Endothelial cell of umbilical vein (primary cell): ENCODE measurements at regions not wholly inside any gene's neighbourhood (a gene's known extent, or its start where the extent isn't known, plus 50 kb on each side); places are given as distances from the start of the nearest gene placed in this dataset.

Source experiments
- BruUV-seq: library from RNA; stranded (reverse); fragments of 400-500 nt; replicated peaks from 2 replicates; lab custom pipeline; 2021; lab: Mats Ljungman, UMichigan
- CTCF ChIA-PET: fragments of 300-600, 350-600 bp; sonication (Branson Sonifier 250); formaldehyde crosslinking; loops from one replicate; lab custom pipeline; 2021; ENCODE audit warnings: antibody characterized with exemption, inconsistent platforms; lab: Charles Lee
- POLR2A ChIA-PET: fragments of 300-600, 350-600 bp; sonication (Branson Sonifier 250); formaldehyde crosslinking; loops from one replicate; lab custom pipeline; 2021; ENCODE audit warnings: antibody characterized with exemption, inconsistent platforms; lab: Charles Lee
- DNase-seq: peaks from one replicate; pipeline ENCODE4 v3.0.0-alpha.2; 2011; ENCODE audit warnings: low read depth, low spot score
- FAIRE-seq: peaks from 2 replicates; lab custom pipeline; 2011; peaks lifted over from hg19 to GRCh38; lab: Jason Lieb, UNC
- H2AFZ ChIP-seq: 2 replicates; pipeline ENCODE4 v1.6.0; 2012; ENCODE audit warnings: low read depth, low read length, control low read depth, inconsistent platforms
- H3K27ac ChIP-seq: 2 replicates; pipeline ENCODE4 v1.5.1; 2011; ENCODE audit warnings: low read depth, mild to moderate bottlenecking, control low read depth, low read length, moderate library complexity; ENCODE audit not compliant: insufficient read depth
- H3K27me3 ChIP-seq, 2 experiments: 2 replicates each; pipeline versions ENCODE4 v1.6.0 to v1.6.1; 2011; ENCODE audit warnings: low read length in 2 of 2, mixed read lengths in 1 of 2; ENCODE audit not compliant: control insufficient read depth in 2 of 2, insufficient read depth in 2 of 2
- H3K36me3 ChIP-seq, 2 experiments: 2 replicates in 1 of 2; 3 replicates in 1 of 2; pipeline ENCODE4 v1.5.1; 2011; ENCODE audit warnings: low read length in 2 of 2, mild to moderate bottlenecking in 1 of 2, moderate library complexity in 1 of 2; ENCODE audit not compliant: control insufficient read depth in 2 of 2, insufficient read depth in 2 of 2; ENCODE audit errors: extremely low read depth in 1 of 2
- H3K4me1 ChIP-seq: 3 replicates; pipeline ENCODE4 v1.5.1; 2011; ENCODE audit warnings: mild to moderate bottlenecking, low read length; ENCODE audit not compliant: control insufficient read depth, insufficient read depth; ENCODE audit errors: extremely low read depth
- H3K4me2 ChIP-seq: 2 replicates; pipeline ENCODE4 v1.6.1; 2011; ENCODE audit warnings: low read length, control low read depth, mixed read lengths; ENCODE audit not compliant: insufficient read depth
- H3K4me3 ChIP-seq, 3 experiments: fragments of 200-600 bp in 1 of 3; sonication (generic), shearing (Covaris generic) in 1 of 3; replicated peaks in 1 of 3; 2 replicates each; pipeline ENCODE4 v1.5.1; 2011 to 2016; ENCODE audit warnings: control low read depth in 3 of 3, low read length in 3 of 3, mild to moderate bottlenecking in 2 of 3, inconsistent platforms in 1 of 3, low read depth in 1 of 3, moderate library complexity in 1 of 3; ENCODE audit not compliant: insufficient read depth in 1 of 3
- H3K79me2 ChIP-seq: 2 replicates; pipeline ENCODE4 v1.6.0; 2012; ENCODE audit warnings: low read length, inconsistent platforms; ENCODE audit not compliant: control insufficient read depth, insufficient read depth
- H3K9ac ChIP-seq: replicated peaks from 2 replicates; pipeline ENCODE3; 2011; ENCODE audit warnings: low read length, control low read depth; ENCODE audit not compliant: insufficient read depth; ENCODE audit errors: extremely low read depth
- H3K9me1 ChIP-seq: replicated peaks from 3 replicates; pipeline ENCODE4 v1.6.0; 2011; ENCODE audit warnings: mild to moderate bottlenecking, low read length; ENCODE audit not compliant: control insufficient read depth, insufficient read depth; ENCODE audit errors: extremely low read depth
- H3K9me3 ChIP-seq: replicated peaks from 2 replicates; pipeline ENCODE4 v1.5.1; 2012; ENCODE audit warnings: low read length, inconsistent platforms; ENCODE audit not compliant: control insufficient read depth, insufficient read depth
- H4K20me1 ChIP-seq: replicated peaks from 2 replicates; pipeline ENCODE3; 2011; ENCODE audit warnings: mild to moderate bottlenecking, low read length; ENCODE audit not compliant: control insufficient read depth, insufficient read depth; ENCODE audit errors: extremely low read depth
- CTCF ChIP-seq, 2 donors: IDR thresholded peaks; 1 replicate in 1 of 2; 2 replicates in 1 of 2; pipeline ENCODE4 v1.5.1; 2011; ENCODE audit warnings: low read length in 2 of 2, mild to moderate bottlenecking in 2 of 2, moderate library complexity in 2 of 2, control low read depth in 1 of 2, inconsistent platforms in 1 of 2, low read depth in 1 of 2; ENCODE audit not compliant: insufficient read depth in 1 of 2; ENCODE audit errors: extremely low read depth in 1 of 2
- EZH2 ChIP-seq: IDR thresholded peaks from 2 replicates; pipeline ENCODE4 v1.6.1; 2012; ENCODE audit warnings: borderline replicate concordance, low read depth, mild to moderate bottlenecking, moderate library complexity, low read length, inconsistent platforms; ENCODE audit not compliant: severe bottlenecking
- FOS ChIP-seq: IDR thresholded peaks from 2 replicates; pipeline ENCODE4 v1.6.1; 2011; ENCODE audit warnings: mild to moderate bottlenecking, low read length, moderate library complexity, borderline replicate concordance; ENCODE audit not compliant: insufficient read depth
- GATA2 ChIP-seq: IDR thresholded peaks from 2 replicates; pipeline ENCODE4 v1.7.0; 2011; ENCODE audit warnings: low read depth, mild to moderate bottlenecking, moderate library complexity, mixed read lengths, low read length; ENCODE audit not compliant: insufficient read length, insufficient read depth
- JUN ChIP-seq: IDR thresholded peaks from 2 replicates; pipeline ENCODE4 v1.6.1; 2011; ENCODE audit warnings: borderline replicate concordance, low read depth; ENCODE audit not compliant: insufficient read length, insufficient read depth
- MAX ChIP-seq: IDR thresholded peaks from 2 replicates; pipeline ENCODE4 v1.6.1; 2011; ENCODE audit not compliant: insufficient read depth, insufficient read length
- MYC ChIP-seq: IDR thresholded peaks from one replicate; pipeline ENCODE4 v1.6.1; 2011; ENCODE audit warnings: mild to moderate bottlenecking, low read depth, low read length
- POLR2A ChIP-seq: IDR thresholded peaks from 2 replicates; pipeline ENCODE4 v1.6.1; 2012; ENCODE audit warnings: low read depth, mild to moderate bottlenecking, control low read depth, low read length
- POLR2AphosphoS5 ChIP-seq: IDR thresholded peaks from 2 replicates; pipeline ENCODE4 v1.6.1; 2012; ENCODE audit warnings: low read depth, mild to moderate bottlenecking, control low read depth, low read length, moderate library complexity; ENCODE audit not compliant: insufficient read depth
- dilution Hi-C: fragments of 300-500 bp; cut with MboI; formaldehyde crosslinking; loops from one replicate; pipeline ENCODE4 v1.15.0; 2019; ENCODE audit warnings: low sequenced_read_pairs; ENCODE audit not compliant: extremely low pct_ligation_motif_present
- intact Hi-C: fragments of 100-400 bp; cut with micrococcal nuclease; formaldehyde crosslinking; loops from one replicate; pipeline ENCODE4 v1.10.0; 2022

GRCh38 chr13:73508841-73509240 is 450.0 kb downstream of the KLF5 start:
- no peaks in the 10 kb centered on the region for H3K27me3 ChIP-seq
- H3K36me3 ChIP-seq: no peaks in the 10 kb centered on the region
- DNase-seq (no peak), FAIRE-seq (no peak)
- no peak overlapping the region for H3K4me2 ChIP-seq
- no peaks in the 10 kb centered on the region for H3K79me2 ChIP-seq
- H3K27ac ChIP-seq: no peak overlapping the region
- H2AFZ ChIP-seq: no peak overlapping the region
- ChIA-PET POLR2A (no interaction called here), CTCF (no interaction called here)
- H3K4me1 ChIP-seq: no peaks in the 10 kb centered on the region
- no peaks in the 10 kb centered on the region for H3K9me3 ChIP-seq
- dilution Hi-C loops: no loop called here
- H3K9ac ChIP-seq: no peak overlapping the region
- H4K20me1 ChIP-seq: no peaks in the 10 kb centered on the region
- no peaks in the 10 kb centered on the region for H3K9me1 ChIP-seq
- intact Hi-C loops: no loop called here
- BruUV-seq: no TSS peak
- TF ChIP-seq MYC: no peak
- no peak for TF ChIP-seq FOS
- no peak for TF ChIP-seq JUN
- TF ChIP-seq GATA2: no peak
- TF ChIP-seq POLR2A: no peak
- no peak for TF ChIP-seq POLR2AphosphoS5
- no peak for TF ChIP-seq CTCF (IDR thresholded peaks at IDR 0.05; ENCODE audit: extremely low read depth in 1 of 2, insufficient read depth in 1 of 2, low read depth in 1 of 2, low read length in 2 of 2)
- no peak for TF ChIP-seq MAX
- TF ChIP-seq EZH2: no peak
- H3K4me3 ChIP-seq: no peak overlapping the region
